C4-2B (cell line): ENCODE measurements at regions not wholly inside any gene's neighbourhood (a gene's known extent, or its start where the extent isn't known, plus 50 kb on each side); places are given as distances from the start of the nearest gene placed in this dataset.
"Not testable (repeated sequence)": the region's sequence is repeated elsewhere in the genome, so short reads cannot be mapped to it uniquely, and the experiment has no call there.

ENCODE experiments used
- ZFX ChIP-seq: fragments of 450-650 bp; IDR thresholded peaks from 2 replicates; pipeline ENCODE4 v1.6.1; 2017
- TF ChIP-seq, protein P1 (sequence below): fragments of 450-650 bp; conservative IDR thresholded peaks from 2 replicates; pipeline ENCODE4 v1.5.1; 2017; ENCODE audit warnings: mild to moderate bottlenecking

DNA sequence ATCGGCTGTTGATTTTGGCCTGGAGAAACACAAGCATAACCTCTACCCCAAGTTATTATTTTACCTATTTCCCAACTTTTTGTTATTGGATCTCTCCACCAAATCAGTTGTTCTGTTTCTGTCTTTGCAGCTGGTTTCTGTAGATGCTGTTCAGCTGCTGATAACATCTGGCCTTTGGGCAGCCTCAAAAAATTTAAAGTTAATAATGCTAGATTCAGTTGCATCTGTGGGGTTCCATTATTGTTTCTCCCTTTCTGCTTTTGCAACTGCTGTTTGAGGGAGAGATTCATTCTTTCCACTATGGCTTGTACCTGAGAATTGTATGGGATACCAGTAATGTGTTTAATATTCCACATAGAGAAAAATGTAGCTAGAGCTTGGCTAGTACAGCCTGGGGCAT is 118.7 kb upstream of the IGFBP3 start:
- TF ChIP-seq, protein P1, sequence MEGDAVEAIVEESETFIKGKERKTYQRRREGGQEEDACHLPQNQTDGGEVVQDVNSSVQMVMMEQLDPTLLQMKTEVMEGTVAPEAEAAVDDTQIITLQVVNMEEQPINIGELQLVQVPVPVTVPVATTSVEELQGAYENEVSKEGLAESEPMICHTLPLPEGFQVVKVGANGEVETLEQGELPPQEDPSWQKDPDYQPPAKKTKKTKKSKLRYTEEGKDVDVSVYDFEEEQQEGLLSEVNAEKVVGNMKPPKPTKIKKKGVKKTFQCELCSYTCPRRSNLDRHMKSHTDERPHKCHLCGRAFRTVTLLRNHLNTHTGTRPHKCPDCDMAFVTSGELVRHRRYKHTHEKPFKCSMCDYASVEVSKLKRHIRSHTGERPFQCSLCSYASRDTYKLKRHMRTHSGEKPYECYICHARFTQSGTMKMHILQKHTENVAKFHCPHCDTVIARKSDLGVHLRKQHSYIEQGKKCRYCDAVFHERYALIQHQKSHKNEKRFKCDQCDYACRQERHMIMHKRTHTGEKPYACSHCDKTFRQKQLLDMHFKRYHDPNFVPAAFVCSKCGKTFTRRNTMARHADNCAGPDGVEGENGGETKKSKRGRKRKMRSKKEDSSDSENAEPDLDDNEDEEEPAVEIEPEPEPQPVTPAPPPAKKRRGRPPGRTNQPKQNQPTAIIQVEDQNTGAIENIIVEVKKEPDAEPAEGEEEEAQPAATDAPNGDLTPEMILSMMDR: not testable (repeated sequence)
- not testable (repeated sequence) for TF ChIP-seq ZFX
